ELR (cell line): ENCODE measurements at regions not wholly inside any gene's neighbourhood (a gene's known extent, or its start where the extent isn't known, plus 50 kb on each side); places are given as distances from the start of the nearest gene placed in this dataset.
"Not testable (repeated sequence)": the region's sequence is repeated elsewhere in the genome, so short reads cannot be mapped to it uniquely, and the experiment has no call there.

Experiments used
- DNase-seq: peaks from one replicate; pipeline ENCODE4 v3.0.0-alpha.2; 2015; ENCODE audit warnings: low read depth

DNA sequence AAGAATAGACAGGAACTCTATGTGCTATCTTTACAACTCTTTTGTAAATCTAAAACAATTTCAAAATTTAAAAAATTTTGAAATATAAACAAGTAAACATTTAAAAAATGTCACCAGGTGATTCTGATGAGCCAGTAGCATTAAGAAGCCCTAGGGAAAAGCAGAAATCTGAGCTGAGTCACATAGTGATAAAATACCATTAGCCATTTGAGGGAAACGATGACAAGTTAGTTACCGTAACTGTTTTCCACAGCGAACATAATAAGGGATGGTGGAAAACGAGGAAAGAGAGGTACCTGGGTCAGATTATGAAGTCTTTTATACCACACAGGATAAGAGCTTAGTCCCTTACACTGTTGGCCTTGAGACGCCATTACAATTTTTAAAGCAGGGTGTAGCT is 55.5 kb downstream of the PRR15 start:
- DNase-seq, result no peak

DNA sequence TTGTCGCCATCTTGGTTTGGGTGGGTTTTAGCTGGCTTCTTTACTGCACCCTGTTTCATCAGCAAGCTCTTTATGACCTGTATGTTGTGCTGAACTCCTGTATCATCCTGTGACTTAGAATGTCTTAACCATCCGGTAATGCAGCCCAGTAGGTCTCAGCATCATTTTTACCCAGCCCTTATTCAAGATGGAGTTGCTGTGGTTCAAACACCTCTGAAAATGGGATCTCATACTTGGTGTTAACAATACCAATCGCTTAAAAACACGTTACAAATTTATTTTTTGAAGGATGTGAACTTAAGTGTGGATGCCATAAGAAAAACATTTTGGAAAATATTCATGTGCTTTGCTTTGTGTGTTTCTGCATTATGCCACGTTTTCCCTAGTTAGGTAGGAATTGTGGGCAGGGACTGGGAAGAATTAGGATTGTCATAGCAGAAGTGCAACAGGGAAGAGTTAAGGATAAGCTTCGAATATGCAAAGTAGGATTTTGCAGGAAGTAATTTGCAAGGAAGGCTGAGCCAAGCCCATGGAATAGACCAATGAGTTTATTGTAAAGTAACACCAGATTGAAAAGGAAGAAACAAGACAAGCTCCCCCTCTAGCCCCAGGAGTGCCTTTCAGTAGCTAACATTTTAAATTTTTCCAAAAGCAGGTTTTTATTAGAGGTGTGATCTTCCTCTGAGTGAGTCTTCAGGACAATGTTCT is 56.4 kb downstream of the PRR15 start:
- DNase-seq, result no peak

DNA sequence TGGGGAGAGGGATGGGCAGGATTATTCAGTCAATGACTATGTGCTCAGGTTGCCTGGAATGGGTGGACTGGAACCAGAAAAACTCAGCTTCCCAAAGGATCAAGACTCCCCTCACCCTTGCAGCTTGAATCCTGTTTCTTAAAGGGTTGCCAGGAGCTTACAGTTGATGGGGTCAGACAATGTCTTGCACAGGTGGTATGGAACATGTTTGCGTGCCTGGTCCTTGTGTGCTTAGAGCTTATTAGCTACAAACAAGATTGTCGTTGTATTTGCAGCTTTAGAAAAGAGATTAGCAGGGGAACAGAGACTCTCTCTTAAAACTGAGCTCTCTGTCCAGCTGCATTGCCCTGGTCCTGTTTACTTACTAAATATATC is 56.9 kb downstream of the PRR15 start:
- DNase-seq, result no peak

DNA sequence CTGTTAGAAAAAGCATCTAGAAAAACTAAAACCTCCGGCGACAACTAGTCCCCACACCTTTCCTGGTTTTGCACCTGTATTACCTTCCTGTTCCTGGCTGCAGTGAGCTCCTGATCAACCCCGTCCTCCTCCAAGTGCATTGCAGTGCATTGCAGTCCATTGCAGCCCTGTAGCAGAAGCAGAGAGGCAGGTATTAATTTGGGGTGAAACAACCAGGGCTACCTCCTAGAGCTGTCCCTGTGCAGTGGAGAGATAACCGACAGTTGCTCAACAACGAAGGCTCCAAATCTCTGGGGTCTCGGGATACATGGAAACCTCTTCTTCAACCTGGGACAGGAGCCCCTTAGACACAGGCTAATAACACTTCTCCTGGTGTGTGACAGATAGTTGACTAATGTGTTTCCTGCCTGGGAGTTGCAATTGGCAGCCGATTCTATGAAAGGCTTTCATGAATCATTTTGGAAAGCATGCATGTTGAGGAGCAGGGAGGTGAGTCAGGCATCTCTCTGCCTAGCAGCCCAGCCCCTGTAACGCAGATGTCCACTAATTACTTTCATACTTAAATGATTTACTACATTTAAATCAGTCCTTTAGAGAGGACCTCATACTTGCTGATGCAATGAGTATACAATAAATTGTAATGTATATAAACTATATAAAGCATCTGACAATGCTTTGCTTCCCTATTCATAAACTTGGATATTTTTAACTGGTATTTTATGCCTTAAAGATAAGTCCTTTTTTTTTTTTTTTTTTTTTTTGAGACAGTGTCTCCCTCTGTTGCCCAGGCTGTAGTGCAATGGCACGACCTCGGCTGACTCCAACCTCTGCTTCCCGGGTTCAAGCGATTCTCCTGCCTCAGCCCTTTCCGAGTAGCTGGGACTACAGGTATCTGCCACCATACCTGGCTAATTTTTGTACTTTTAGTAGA is 59.0 kb downstream of the PRR15 start:
- DNase-seq, result peak; percentile 98

GRCh38 chr7:29623973-29624372 is 60.3 kb downstream of the PRR15 start:
- DNase-seq, result peak; percentile 88

DNA sequence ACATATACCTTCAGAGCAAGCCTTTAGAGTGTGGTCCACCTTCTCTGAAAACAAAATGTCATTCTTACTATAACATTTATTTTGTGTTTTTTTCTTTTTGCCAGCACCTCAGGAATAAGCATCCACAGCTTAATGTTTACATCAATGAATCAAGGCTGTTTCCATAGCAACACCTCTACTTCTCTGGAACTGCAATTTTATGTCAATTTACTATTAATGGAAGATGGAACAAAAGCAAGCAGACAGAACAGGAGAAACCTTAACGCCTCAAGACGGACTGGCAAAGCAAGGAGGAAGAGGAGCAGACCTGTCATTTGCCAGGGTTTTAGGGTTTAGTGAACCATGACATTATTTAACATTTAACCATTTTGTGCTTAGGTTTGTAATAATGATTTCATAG is 63.1 kb downstream of the PRR15 start:
- DNase-seq, result no peak

DNA sequence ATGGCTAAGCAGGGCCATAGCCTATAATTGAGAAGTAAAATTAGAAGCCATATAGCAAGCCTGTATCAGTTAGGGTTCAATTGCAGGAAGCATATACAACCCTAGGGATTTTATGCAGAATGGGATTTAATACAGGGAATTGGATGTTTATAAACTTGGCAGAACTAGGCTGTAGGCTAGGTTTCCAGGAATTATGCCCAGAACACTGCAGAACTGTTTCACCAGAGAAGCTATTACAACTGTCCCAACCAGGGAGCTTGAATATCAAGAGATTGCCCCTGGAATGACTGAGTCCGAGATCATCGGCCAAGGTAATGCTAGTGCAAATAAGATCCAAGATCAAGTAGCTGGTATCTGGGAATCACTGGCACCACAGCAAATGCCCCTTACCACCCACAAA is 64.0 kb downstream of the PRR15 start:
- DNase-seq, result no peak

GRCh38 chr7:29629507-29629906 is 65.9 kb downstream of the PRR15 start:
- DNase-seq, result no peak

GRCh38 chr7:29635067-29636008 is 71.7 kb downstream of the PRR15 start:
- DNase-seq, result peak; percentile 67

GRCh38 chr7:29636009-29636351 is 72.3 kb downstream of the PRR15 start:
- no peak for DNase-seq

- DNase-seq, result no peak
Measured at GRCh38 chr7:29637374-29637773, 73.7 kb downstream of the PRR15 start.

DNA sequence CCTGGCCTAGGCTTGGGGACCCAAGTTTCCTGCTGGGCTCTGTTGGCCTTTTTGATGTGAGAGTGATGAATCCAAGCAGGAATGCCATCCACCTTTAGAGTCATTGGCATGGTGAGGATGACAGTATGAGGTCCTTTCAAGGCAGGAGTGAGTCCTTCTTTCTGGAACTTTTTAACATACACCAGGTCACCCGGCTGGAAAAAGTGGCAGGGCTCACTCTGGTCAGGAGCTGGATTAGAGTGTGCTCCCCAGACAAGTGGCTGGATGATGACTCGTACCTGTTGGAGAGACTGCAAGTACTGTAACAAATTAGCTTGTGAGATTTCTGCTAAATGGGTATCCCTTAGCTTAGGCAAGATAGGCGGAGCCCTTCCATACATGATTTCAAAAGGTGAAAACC is 75.2 kb downstream of the PRR15 start:
- DNase-seq, result peak; percentile 12

GRCh38 chr7:29639386-29639785 is 75.8 kb downstream of the PRR15 start:
- DNase-seq, result no peak

GRCh38 chr7:29639886-29640595 is 76.4 kb downstream of the PRR15 start:
- no peak for DNase-seq

DNA sequence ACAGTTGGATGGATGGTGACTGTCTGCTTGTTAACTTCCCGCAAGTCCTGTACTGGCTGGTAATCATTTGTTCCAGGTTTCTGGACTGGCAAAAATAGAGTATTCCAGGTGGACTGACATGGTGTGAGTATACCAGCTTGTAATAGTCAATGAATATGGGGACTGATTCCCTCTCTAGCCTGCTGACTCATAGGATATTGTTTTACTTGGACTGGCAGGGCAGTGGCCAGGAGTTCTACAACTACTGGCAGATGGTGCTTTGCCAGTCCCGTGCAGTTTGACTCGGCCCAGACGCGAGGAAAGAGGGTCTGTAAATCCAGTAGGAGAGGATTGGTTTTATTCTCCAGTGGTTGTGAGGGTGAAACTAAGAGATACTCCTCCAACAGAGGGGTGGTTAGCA is 78.0 kb downstream of the PRR15 start:
- no peak for DNase-seq

GRCh38 chr7:29642494-29643155 is 79.0 kb downstream of the PRR15 start:
- peak; percentile 41 for DNase-seq

DNA sequence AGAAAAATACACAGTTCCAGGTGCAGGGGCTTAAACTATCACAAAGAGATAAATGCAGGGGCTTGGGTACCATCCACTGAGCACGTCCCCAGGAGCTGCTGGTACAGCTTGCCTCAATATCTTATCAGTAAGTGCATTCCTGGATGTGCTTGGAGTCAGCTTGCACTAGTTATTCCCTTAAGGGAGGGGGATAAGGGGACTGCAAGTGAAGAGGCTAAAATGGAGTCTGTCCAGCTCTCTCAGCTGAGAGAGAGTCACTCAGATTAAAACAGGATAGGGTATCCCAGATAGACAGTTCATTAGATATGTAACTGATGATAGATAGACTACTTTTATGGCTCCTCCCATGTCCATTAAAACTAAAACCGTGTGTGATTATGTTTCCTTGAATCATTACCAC is 82.5 kb downstream of the PRR15 start:
- not testable (repeated sequence) for DNase-seq

DNA sequence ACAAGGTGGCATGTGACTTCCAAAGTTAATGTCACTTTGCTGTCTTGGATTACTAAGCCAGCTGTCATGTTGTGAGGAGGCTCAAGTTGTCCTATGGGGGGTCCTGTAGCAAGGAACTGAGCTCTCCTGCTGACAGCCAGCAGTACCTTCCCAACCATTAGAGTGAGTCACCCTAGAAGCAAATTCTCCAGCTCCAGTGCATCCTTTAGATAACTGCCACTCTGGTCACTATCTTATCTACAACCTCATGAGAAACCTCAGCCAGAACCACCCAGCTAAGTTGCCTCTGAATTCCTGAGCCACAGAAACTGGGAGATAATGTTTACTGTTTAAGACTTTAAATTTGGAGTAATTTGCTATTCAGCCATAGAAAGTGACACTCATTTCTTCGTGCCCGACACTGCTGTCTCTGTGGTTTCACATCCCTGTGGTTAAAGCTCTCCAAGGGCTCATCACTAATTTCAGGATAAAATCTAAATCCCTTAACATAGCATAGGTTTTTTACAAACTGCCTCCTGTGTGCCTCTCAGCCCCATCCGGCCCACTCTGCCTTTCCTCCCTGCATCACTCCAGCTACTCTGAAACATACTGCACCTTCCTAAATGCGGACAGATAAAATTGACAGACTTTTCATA is 83.5 kb downstream of the PRR15 start:
- DNase-seq, result no peak

GRCh38 chr7:29647691-29648210 is 84.1 kb downstream of the PRR15 start:
- DNase-seq, result not testable (repeated sequence)

GRCh38 chr7:29649028-29649716 is 85.5 kb downstream of the PRR15 start:
- DNase-seq, result no peak
